Activated CD4-positive, CD25-positive, alpha-beta regulatory T cell treated with anti-CD3 and anti-CD28 coated beads, Interleukin-2, amount 50 U/mL, for 24 hours (primary cell): ENCODE measurements at regions not wholly inside any gene's neighbourhood (a gene's known extent, or its start where the extent isn't known, plus 50 kb on each side); places are given as distances from the start of the nearest gene placed in this dataset.
"Not testable (repeated sequence)": the region's sequence is repeated elsewhere in the genome, so short reads cannot be mapped to it uniquely, and the experiment has no call there.

Experiments
- ATAC-seq, 2 donors: fragments of 150-1000 bp; cut with Tn5 transposase; one replicate each; pipeline ENCODE4 v1.10.0; 2021; ENCODE audit warnings: mild to moderate bottlenecking in 1 of 2, moderate library complexity in 1 of 2

GRCh38 chr2:240243049-240243448 is 102.6 kb upstream of the OTOS start:
- ATAC-seq = not testable (repeated sequence)

- ATAC-seq = no peak
These were observed 104.1 kb upstream of the OTOS start for GRCh38 chr2:240244543-240244942.

GRCh38 chr2:240245184-240245583 is 104.7 kb upstream of the OTOS start:
- no peak for ATAC-seq

- ATAC-seq = no peak
These were observed 105.2 kb upstream of the OTOS start for GRCh38 chr2:240245706-240246105.

- no peak for ATAC-seq
These were observed 105.8 kb upstream of the OTOS start for GRCh38 chr2:240246173-240246820.

- ATAC-seq = no peak
These were observed 106.9 kb upstream of the OTOS start for GRCh38 chr2:240247241-240247867.

GRCh38 chr2:240247868-240248720 is 107.6 kb upstream of the OTOS start:
- ATAC-seq = no peak

- ATAC-seq = no peak
These were observed 108.4 kb upstream of the OTOS start for GRCh38 chr2:240248721-240249422.

GRCh38 chr2:240249423-240250149 is 109.1 kb upstream of the OTOS start:
- ATAC-seq = no peak

- no peak for ATAC-seq
These were observed 109.9 kb upstream of the OTOS start for GRCh38 chr2:240250150-240250984.

GRCh38 chr2:240250985-240251847 is 110.8 kb upstream of the OTOS start:
- no peak for ATAC-seq

- no peak for ATAC-seq
These were observed 111.4 kb upstream of the OTOS start for GRCh38 chr2:240251848-240252190.

- no peak for ATAC-seq
These were observed 111.9 kb upstream of the OTOS start for GRCh38 chr2:240252191-240252871.

- no peak for ATAC-seq
These were observed 112.5 kb upstream of the OTOS start for GRCh38 chr2:240252872-240253511.

- no peak for ATAC-seq
These were observed 113.2 kb upstream of the OTOS start for GRCh38 chr2:240253583-240254145.

- ATAC-seq = no peak
These were observed 114.1 kb upstream of the OTOS start for GRCh38 chr2:240254337-240255164.

- no peak for ATAC-seq
These were observed 114.7 kb upstream of the OTOS start for GRCh38 chr2:240255165-240255491.
